ENCODE measurements at regions not wholly inside any gene's neighbourhood (a gene's known extent, or its start where the extent isn't known, plus 50 kb on each side); places are given as distances from the start of the nearest gene placed in this dataset.

DNA sequence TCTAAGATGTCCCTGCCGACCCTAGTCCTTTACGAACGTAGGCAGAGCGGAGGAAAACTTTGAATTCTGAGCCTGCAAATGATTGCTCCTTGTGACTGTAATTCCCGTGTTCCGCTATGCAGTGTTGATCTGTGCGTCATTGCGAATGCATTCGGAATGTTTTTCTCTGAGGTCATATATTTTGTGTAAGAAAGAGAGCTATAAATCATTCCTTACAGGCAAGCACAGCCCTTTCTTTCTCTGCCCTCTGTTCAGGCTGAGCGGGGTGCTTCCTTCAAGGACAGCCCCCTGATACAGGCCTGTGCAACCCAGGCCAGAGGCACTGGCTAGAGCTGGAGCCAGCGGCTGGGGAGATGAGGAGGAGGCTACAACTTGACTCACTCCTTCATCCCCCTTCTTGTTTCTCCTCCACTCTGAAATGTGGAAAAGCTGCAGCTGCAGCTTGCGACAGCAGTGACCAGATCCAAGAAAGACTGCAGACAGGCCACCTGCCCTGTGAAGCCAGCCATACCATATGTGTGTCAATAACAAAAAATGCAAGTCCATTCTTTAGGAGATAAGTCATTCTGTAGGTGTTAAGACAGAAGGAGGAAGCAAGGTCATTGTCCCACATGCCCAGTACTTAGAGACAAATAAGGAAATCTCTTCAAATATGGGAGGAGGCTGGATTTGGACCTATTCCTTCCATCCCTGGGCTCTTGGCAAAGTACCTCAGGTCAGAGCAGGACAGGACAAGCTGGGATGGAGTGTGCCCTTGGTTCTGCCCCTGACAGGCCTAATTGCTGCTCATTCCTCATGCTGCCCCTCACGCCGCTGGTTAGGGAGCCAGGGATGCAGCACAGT is 345.7 kb upstream of the WWC1 start:
- TF ChIP-seq, protein P1, sequence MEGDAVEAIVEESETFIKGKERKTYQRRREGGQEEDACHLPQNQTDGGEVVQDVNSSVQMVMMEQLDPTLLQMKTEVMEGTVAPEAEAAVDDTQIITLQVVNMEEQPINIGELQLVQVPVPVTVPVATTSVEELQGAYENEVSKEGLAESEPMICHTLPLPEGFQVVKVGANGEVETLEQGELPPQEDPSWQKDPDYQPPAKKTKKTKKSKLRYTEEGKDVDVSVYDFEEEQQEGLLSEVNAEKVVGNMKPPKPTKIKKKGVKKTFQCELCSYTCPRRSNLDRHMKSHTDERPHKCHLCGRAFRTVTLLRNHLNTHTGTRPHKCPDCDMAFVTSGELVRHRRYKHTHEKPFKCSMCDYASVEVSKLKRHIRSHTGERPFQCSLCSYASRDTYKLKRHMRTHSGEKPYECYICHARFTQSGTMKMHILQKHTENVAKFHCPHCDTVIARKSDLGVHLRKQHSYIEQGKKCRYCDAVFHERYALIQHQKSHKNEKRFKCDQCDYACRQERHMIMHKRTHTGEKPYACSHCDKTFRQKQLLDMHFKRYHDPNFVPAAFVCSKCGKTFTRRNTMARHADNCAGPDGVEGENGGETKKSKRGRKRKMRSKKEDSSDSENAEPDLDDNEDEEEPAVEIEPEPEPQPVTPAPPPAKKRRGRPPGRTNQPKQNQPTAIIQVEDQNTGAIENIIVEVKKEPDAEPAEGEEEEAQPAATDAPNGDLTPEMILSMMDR (conservative IDR thresholded peaks at IDR 0.05): no peak
- H3K27ac ChIP-seq: no peak overlapping the region

DNA sequence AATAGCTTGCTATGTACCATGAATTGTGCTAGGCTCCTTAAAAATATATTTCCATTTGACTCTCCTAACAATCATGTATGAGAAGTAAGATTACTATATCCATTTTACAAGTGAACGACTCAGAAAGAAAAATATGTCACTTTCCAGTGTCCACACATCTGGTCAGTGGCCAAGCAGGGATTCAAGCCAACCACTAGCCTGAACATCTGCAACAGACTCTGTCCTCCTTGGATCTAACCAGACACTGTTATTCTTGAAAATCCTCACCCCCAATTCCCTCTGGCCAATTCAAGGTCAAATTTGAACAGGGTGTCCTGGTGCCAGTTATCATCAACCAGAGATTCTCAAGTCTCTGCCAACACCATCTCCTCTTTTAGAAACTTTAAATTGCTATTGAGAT is 344.1 kb upstream of the WWC1 start:
- H3K27ac ChIP-seq: no peak overlapping the region

DNA sequence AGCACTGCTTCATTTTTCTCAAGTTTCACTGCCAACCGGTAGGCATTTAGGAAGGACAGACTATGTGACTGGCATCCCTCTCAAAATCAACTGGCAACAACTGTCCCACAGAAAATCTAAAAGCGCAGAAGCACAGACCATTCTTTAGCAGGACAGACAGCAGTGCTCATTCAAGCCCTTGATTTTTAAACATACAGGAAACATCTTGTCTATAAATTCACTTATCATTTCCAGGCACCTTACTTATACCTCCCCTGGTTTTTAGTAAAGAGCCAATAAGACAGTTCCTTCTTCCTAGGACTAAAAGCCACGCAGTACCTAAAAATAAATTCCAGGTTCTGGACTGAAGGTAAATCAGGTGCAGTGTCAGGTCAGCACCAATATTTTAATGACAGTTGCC is 343.2 kb upstream of the WWC1 start:
- TF ChIP-seq, protein P1 (conservative IDR thresholded peaks at IDR 0.05): no peak
- H3K27ac ChIP-seq: no peak overlapping the region

More for the DNA sequence above, 344.1 kb upstream of the WWC1 start:
- TF ChIP-seq, protein P1 (conservative IDR thresholded peaks at IDR 0.05): no peak

DNA sequence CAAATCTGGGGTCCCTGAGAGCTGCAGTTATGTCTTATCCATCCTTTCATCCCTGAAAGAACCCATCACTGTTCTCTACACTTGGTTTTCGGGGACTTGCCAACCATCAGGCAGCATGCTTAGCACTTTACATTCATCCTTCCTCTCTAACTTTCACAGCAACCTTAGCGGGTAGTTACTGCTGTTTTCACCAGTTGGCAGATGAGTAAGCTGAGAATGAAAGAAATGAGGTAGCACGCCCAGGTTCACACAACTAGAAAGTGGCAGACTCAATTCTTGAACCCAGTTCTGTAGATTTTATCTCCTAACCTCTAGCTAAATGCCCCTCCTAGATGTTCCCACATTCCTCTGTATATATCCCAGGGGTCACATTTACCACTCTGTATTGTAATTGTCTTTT is 342.0 kb upstream of the WWC1 start:
- TF ChIP-seq, protein P1 (conservative IDR thresholded peaks at IDR 0.05): no peak
- no peak overlapping the region for H3K27ac ChIP-seq

DNA sequence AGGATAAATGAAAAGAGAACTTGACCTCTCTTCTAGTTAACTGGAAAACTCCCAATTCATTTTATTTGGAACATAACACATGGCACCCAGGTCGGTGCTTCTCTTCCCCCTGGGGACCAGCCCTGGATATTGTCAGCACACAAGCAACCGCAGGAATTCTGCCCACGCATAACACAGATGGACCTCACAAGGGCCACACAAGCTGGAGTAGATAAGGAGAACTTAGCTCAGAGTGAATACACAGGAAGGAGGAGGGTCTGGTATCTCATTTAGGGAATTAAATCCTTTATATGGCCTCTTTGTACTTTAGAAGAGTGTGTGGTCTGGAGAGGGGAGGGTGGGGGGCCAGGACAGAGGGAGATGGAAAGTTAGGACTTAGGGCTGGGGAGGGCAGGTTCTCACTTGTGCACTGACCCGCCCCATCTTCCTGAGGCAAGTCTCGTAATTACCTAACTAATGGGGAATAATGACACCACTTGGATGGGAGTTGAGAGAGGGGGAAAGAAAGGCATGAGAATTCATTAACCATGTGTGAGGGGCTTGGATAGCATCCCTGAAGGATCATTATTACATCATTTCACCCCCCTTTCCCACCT is 341.2 kb upstream of the WWC1 start:
- TF ChIP-seq, protein P1 (conservative IDR thresholded peaks at IDR 0.05): no peak
- no peak overlapping the region for H3K27ac ChIP-seq

DNA sequence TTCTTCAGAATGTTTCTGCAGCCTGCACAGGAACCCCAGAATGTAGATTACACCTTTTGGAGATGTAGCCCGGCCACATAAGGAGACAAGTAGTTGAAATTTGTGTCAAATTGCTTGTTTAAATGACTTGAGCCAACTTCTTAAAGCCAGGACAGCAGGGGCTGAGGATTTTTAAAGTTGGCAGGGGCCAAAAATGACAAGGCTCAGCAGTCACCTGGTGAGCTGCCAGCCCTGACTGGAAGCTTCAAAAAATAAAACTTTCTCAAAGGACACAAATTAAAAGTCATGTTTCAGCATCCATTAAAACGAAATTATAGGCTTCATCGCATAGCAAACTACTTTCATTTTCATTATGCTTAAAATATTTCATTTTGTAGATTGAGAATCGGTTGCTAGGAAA is 340.3 kb upstream of the WWC1 start:
- TF ChIP-seq, protein P1 (conservative IDR thresholded peaks at IDR 0.05): no peak

DNA sequence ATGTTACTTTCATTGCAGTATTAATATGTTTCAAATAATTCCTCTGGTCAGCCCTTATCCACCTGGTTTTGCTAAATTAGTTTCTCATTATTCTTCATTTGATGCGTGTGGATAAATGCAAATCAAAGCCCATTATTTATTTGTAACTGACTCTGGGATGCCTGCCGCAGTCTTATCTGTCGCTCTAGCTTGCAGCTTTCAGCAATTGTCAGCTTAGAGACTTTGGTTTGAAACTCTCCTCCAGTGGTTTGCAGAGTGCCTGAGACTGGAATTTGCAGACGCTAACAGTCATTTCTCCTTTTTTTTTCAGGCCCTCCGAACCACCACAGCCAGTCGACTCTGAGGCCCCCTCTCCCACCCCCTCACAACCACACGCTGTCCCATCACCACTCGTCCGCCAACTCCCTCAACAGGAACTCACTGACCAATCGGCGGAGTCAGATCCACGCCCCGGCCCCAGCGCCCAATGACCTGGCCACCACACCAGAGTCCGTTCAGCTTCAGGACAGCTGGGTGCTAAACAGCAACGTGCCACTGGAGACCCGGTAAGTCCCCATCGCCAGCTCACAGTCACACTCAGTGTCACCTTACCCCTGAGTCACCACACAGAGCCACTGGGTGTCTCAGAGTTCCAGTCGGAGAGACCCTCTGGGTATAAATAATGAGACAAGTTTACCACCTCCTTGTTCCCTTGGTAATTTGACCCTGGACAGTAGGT is 339.0 kb upstream of the WWC1 start:
- TF ChIP-seq, protein P1 (conservative IDR thresholded peaks at IDR 0.05): no peak
- H3K27ac ChIP-seq: no peak overlapping the region

More for the DNA sequence above, 340.3 kb upstream of the WWC1 start:
- H3K27ac ChIP-seq: no peak overlapping the region
